ENCODE measurements at regions not wholly inside any gene's neighbourhood (a gene's known extent, or its start where the extent isn't known, plus 50 kb on each side); places are given as distances from the start of the nearest gene placed in this dataset.

GRCh38 chr11:11056749-11057471 lies 199.1 kb upstream of the ZBED5 start:
- Histone ChIP-seq H3K4me3 (no peak overlapping the region), H3K27ac (no peak overlapping the region), H3K4me1 (no peaks in the 10 kb centered on the region), H3K27me3 (no peaks in the 10 kb centered on the region), H3K9me3 (peaks cover 0 to 14% of the 10 kb centered on the region in 2 donors), H3K36me3 (no peaks in the 10 kb centered on the region)
- no peak for DNase-seq (ENCODE audit: low spot score in 2 of 2)
- intact Hi-C loops (cut with DNase I), result no loop called here
- TF ChIP-seq CTCF (IDR thresholded peaks at IDR 0.05), result no peak

- no peaks in the 10 kb centered on the region for H3K27me3 ChIP-seq
- intact Hi-C loops (cut with DNase I), result no loop called here
- TF ChIP-seq CTCF (IDR thresholded peaks at IDR 0.05), result no peak
- no peaks in the 10 kb centered on the region for H3K4me1 ChIP-seq
- H3K4me3 ChIP-seq, result no peak overlapping the region
- DNase-seq (ENCODE audit: low spot score in 2 of 2), result no peak
- H3K27ac ChIP-seq, result no peak overlapping the region
- no peaks in the 10 kb centered on the region for H3K36me3 ChIP-seq
- peaks cover 0 to 14% of the 10 kb centered on the region in 2 donors for H3K9me3 ChIP-seq
These were observed 198.5 kb upstream of the ZBED5 start for GRCh38 chr11:11056316-11056715.

GRCh38 chr11:11047851-11048610 lies 190.2 kb upstream of the ZBED5 start:
- Histone ChIP-seq H3K4me1 (no peaks in the 10 kb centered on the region), H3K36me3 (no peaks in the 10 kb centered on the region), H3K27me3 (no peaks in the 10 kb centered on the region), H3K27ac (no peak overlapping the region), H3K9me3 (no peaks in the 10 kb centered on the region), H3K4me3 (no peak overlapping the region)
- no peak for DNase-seq (ENCODE audit: low spot score in 2 of 2)
- intact Hi-C loops (cut with DNase I), result no loop called here
- no peak for TF ChIP-seq CTCF (IDR thresholded peaks at IDR 0.05)

GRCh38 chr11:11046781-11047180 lies 188.9 kb upstream of the ZBED5 start:
- DNase-seq (ENCODE audit: low spot score in 2 of 2), result no peak
- H3K27ac ChIP-seq, result no peak overlapping the region
- no peaks in the 10 kb centered on the region for H3K36me3 ChIP-seq
- no peaks in the 10 kb centered on the region for H3K4me1 ChIP-seq
- TF ChIP-seq CTCF (IDR thresholded peaks at IDR 0.05), result no peak
- H3K27me3 ChIP-seq, result no peaks in the 10 kb centered on the region
- H3K9me3 ChIP-seq, result no peaks in the 10 kb centered on the region
- no peak overlapping the region for H3K4me3 ChIP-seq
- intact Hi-C loops (cut with DNase I), result no loop called here

- intact Hi-C loops (cut with DNase I), result no loop called here
These were observed 187.5 kb upstream of the ZBED5 start for GRCh38 chr11:11045156-11045930.

More at GRCh38 chr11:11045156-11045930, 187.5 kb upstream of the ZBED5 start:
- TF ChIP-seq CTCF (IDR thresholded peaks at IDR 0.05), result no peak
- DNase-seq (ENCODE audit: low spot score in 2 of 2), result no peak
- Histone ChIP-seq H3K36me3 (no peaks in the 10 kb centered on the region), H3K27me3 (no peaks in the 10 kb centered on the region), H3K4me3 (no peak overlapping the region), H3K4me1 (no peaks in the 10 kb centered on the region), H3K27ac (no peak overlapping the region), H3K9me3 (no peaks in the 10 kb centered on the region)
